ENCODE measurements at regions not wholly inside any gene's neighbourhood (a gene's known extent, or its start where the extent isn't known, plus 50 kb on each side); places are given as distances from the start of the nearest gene placed in this dataset.

- DNase-seq (ENCODE audit: low spot score), result no peak
- H3K4me2 ChIP-seq, result no peak overlapping the region
- 37% methylated on average over 4 of the region's 4 CpGs for WGBS (ENCODE audit: low lambda C conversion rate, missing lambda C conversion rate)
- no peaks in the 10 kb centered on the region for H3K9me3 ChIP-seq (ENCODE audit: low read depth)
- H3K4me1 ChIP-seq (ENCODE audit: insufficient read depth), result no peaks in the 10 kb centered on the region
- no peak overlapping the region for H3K4me3 ChIP-seq
- TF ChIP-seq EZH2phosphoT487 (IDR thresholded peaks at IDR 0.05; ENCODE audit: low read depth, severe bottlenecking, unreplicated experiment) (no peak), CTCF (IDR thresholded peaks at IDR 0.05; ENCODE audit: poor library complexity) (no peak), EZH2 (IDR thresholded peaks at IDR 0.05; ENCODE audit: borderline replicate concordance) (no peak)
- no peaks in the 10 kb centered on the region for H4K20me1 ChIP-seq (ENCODE audit: insufficient read depth, poor library complexity, severe bottlenecking)
- H3K27ac ChIP-seq, result no peak overlapping the region
- H3K36me3 ChIP-seq (replicated peaks; ENCODE audit: insufficient read depth, low read depth), result no peaks in the 10 kb centered on the region
- H3K9me2 ChIP-seq (replicated peaks; ENCODE audit: insufficient read depth), result no peaks in the 10 kb centered on the region
- H3K27me3 ChIP-seq, result no peaks in the 10 kb centered on the region
- H3K79me2 ChIP-seq, result no peaks in the 10 kb centered on the region
- no peak overlapping the region for H2AFZ ChIP-seq
Observed at GRCh38 chr12:34526946-34527345, 504.6 kb downstream of the ALG10 start.

GRCh38 chr12:34547276-34547675, 525.0 kb downstream of the ALG10 start:
- Histone ChIP-seq H3K4me3 (no peak overlapping the region), H2AFZ (no peak overlapping the region), H3K36me3 (replicated peaks; ENCODE audit: insufficient read depth, low read depth) (no peaks in the 10 kb centered on the region), H3K27ac (no peak overlapping the region), H4K20me1 (ENCODE audit: insufficient read depth, poor library complexity, severe bottlenecking) (no peaks in the 10 kb centered on the region), H3K79me2 (no peaks in the 10 kb centered on the region), H3K9me2 (replicated peaks; ENCODE audit: insufficient read depth) (no peaks in the 10 kb centered on the region), H3K4me1 (ENCODE audit: insufficient read depth) (no peaks in the 10 kb centered on the region), H3K4me2 (no peak overlapping the region), H3K27me3 (no peaks in the 10 kb centered on the region), H3K9me3 (ENCODE audit: low read depth) (peaks cover 7% of the 10 kb centered on the region)
- no peak for TF ChIP-seq EZH2 (IDR thresholded peaks at IDR 0.05; ENCODE audit: borderline replicate concordance)
- no peak for TF ChIP-seq CTCF (IDR thresholded peaks at IDR 0.05; ENCODE audit: poor library complexity)
- no peak for TF ChIP-seq EZH2phosphoT487 (IDR thresholded peaks at IDR 0.05; ENCODE audit: low read depth, severe bottlenecking, unreplicated experiment)
- 80% methylated on average over 4 of the region's 4 CpGs for WGBS (ENCODE audit: low lambda C conversion rate, missing lambda C conversion rate)
- DNase-seq (ENCODE audit: low spot score), result no peak

- no peaks in the 10 kb centered on the region for H3K4me1 ChIP-seq (ENCODE audit: insufficient read depth)
- no peaks in the 10 kb centered on the region for H3K27me3 ChIP-seq
- no peaks in the 10 kb centered on the region for H4K20me1 ChIP-seq (ENCODE audit: insufficient read depth, poor library complexity, severe bottlenecking)
- DNase-seq (ENCODE audit: low spot score), result no peak
- no peak overlapping the region for H3K4me3 ChIP-seq
- TF ChIP-seq CTCF (IDR thresholded peaks at IDR 0.05; ENCODE audit: poor library complexity) (no peak), EZH2phosphoT487 (IDR thresholded peaks at IDR 0.05; ENCODE audit: low read depth, severe bottlenecking, unreplicated experiment) (no peak), EZH2 (IDR thresholded peaks at IDR 0.05; ENCODE audit: borderline replicate concordance) (no peak)
- H2AFZ ChIP-seq, result no peak overlapping the region
- 79% methylated on average over 4 of the region's 4 CpGs for WGBS (ENCODE audit: low lambda C conversion rate, missing lambda C conversion rate)
- no peaks in the 10 kb centered on the region for H3K9me2 ChIP-seq (replicated peaks; ENCODE audit: insufficient read depth)
- peaks cover 14% of the 10 kb centered on the region for H3K9me3 ChIP-seq (ENCODE audit: low read depth)
- H3K27ac ChIP-seq, result no peak overlapping the region
- no peaks in the 10 kb centered on the region for H3K79me2 ChIP-seq
- H3K4me2 ChIP-seq, result no peak overlapping the region
- no peaks in the 10 kb centered on the region for H3K36me3 ChIP-seq (replicated peaks; ENCODE audit: insufficient read depth, low read depth)
Observed at GRCh38 chr12:34591966-34592365, 569.7 kb downstream of the ALG10 start.
